Osteoblast (primary cell): ENCODE measurements at regions not wholly inside any gene's neighbourhood (a gene's known extent, or its start where the extent isn't known, plus 50 kb on each side); places are given as distances from the start of the nearest gene placed in this dataset.

Experiments
- DNase-seq: peaks from one replicate; pipeline ENCODE4 v3.0.0; 2011; ENCODE audit warnings: low spot score, mixed read lengths; ENCODE audit not compliant: insufficient read length; ENCODE audit errors: missing footprints
- H2AFZ ChIP-seq: 2 replicates; pipeline ENCODE4 v1.6.0; 2011; ENCODE audit warnings: mild to moderate bottlenecking, low read length
- H3K27ac ChIP-seq: 2 replicates; pipeline ENCODE4 v1.5.1; 2011; ENCODE audit warnings: mild to moderate bottlenecking, low read depth, low read length, moderate library complexity
- H3K27me3 ChIP-seq: 2 replicates; pipeline ENCODE4 v1.6.0; 2012; ENCODE audit warnings: mild to moderate bottlenecking, control low read depth, inconsistent platforms, low read length, moderate library complexity; ENCODE audit not compliant: insufficient read depth
- H3K36me3 ChIP-seq: 2 replicates; pipeline ENCODE4 v1.5.1; 2011; ENCODE audit warnings: mild to moderate bottlenecking, low read length, control low read depth, moderate library complexity; ENCODE audit not compliant: insufficient read depth
- H3K4me1 ChIP-seq: 2 replicates; pipeline ENCODE4 v1.5.1; 2011; ENCODE audit warnings: mild to moderate bottlenecking, low read length, control low read depth, moderate library complexity; ENCODE audit not compliant: insufficient read depth
- H3K4me2 ChIP-seq: 2 replicates; pipeline ENCODE4 v1.6.0; 2011; ENCODE audit warnings: mild to moderate bottlenecking, low read length; ENCODE audit not compliant: insufficient read depth
- H3K4me3 ChIP-seq: fragments of 200-600 bp; sonication (generic); 3 replicates; pipeline ENCODE4 v1.5.1; 2012; ENCODE audit warnings: mild to moderate bottlenecking, low read length, inconsistent platforms; ENCODE audit not compliant: insufficient read depth
- H3K79me2 ChIP-seq: 2 replicates; pipeline ENCODE4 v1.6.0; 2012; ENCODE audit warnings: mild to moderate bottlenecking, low read length, control low read depth, inconsistent platforms; ENCODE audit not compliant: insufficient read depth
- H3K9me3 ChIP-seq: 2 replicates; pipeline ENCODE4 v1.5.1; 2011; ENCODE audit warnings: low read depth, low read length, control low read depth
- H4K20me1 ChIP-seq: 2 replicates; pipeline ENCODE4 v1.6.0; 2012; ENCODE audit warnings: mild to moderate bottlenecking, low read length, control low read depth; ENCODE audit not compliant: insufficient read depth
- CTCF ChIP-seq: IDR thresholded peaks from 2 replicates; pipeline ENCODE4 v1.5.1; 2011; ENCODE audit warnings: mild to moderate bottlenecking, low read depth, low read length, moderate library complexity; ENCODE audit errors: extremely low read depth

- no peaks in the 10 kb centered on the region for H3K36me3 ChIP-seq
- no peaks in the 10 kb centered on the region for H4K20me1 ChIP-seq
- no peaks in the 10 kb centered on the region for H3K27me3 ChIP-seq
- H3K4me2 ChIP-seq, result no peak overlapping the region
- no peak overlapping the region for H3K4me3 ChIP-seq
- H3K27ac ChIP-seq, result no peak overlapping the region
- no peak overlapping the region for H2AFZ ChIP-seq
- no peak for DNase-seq
- H3K9me3 ChIP-seq, result no peaks in the 10 kb centered on the region
- TF ChIP-seq CTCF, result no peak
- no peaks in the 10 kb centered on the region for H3K4me1 ChIP-seq
- no peaks in the 10 kb centered on the region for H3K79me2 ChIP-seq
Measured at GRCh38 chr14:41385797-41386196, 220.9 kb upstream of the LRFN5 start.

- TF ChIP-seq CTCF, result no peak
Measured at GRCh38 chr14:41380017-41380416, 226.7 kb upstream of the LRFN5 start.

GRCh38 chr14:41378526-41378925 lies 228.2 kb upstream of the LRFN5 start:
- H3K4me1 ChIP-seq, result no peaks in the 10 kb centered on the region
- H3K27ac ChIP-seq, result no peak overlapping the region
- H3K4me2 ChIP-seq, result no peak overlapping the region
- H3K4me3 ChIP-seq, result no peak overlapping the region
- H2AFZ ChIP-seq, result no peak overlapping the region
- H3K79me2 ChIP-seq, result no peaks in the 10 kb centered on the region
- no peaks in the 10 kb centered on the region for H3K9me3 ChIP-seq
- no peaks in the 10 kb centered on the region for H4K20me1 ChIP-seq
- H3K36me3 ChIP-seq, result no peaks in the 10 kb centered on the region
- no peak for TF ChIP-seq CTCF
- H3K27me3 ChIP-seq, result no peaks in the 10 kb centered on the region
- no peak for DNase-seq

More at GRCh38 chr14:41380017-41380416, 226.7 kb upstream of the LRFN5 start:
- no peak for DNase-seq
- Histone ChIP-seq H3K36me3 (no peaks in the 10 kb centered on the region), H3K4me1 (no peaks in the 10 kb centered on the region), H3K27ac (no peak overlapping the region), H3K27me3 (no peaks in the 10 kb centered on the region), H3K9me3 (no peaks in the 10 kb centered on the region), H2AFZ (no peak overlapping the region), H3K4me3 (no peak overlapping the region), H3K4me2 (no peak overlapping the region), H4K20me1 (no peaks in the 10 kb centered on the region), H3K79me2 (no peaks in the 10 kb centered on the region)

GRCh38 chr14:41377932-41378331 lies 228.7 kb upstream of the LRFN5 start:
- H2AFZ ChIP-seq, result no peak overlapping the region
- H3K4me2 ChIP-seq, result no peak overlapping the region
- H3K4me3 ChIP-seq, result no peak overlapping the region
- H3K27me3 ChIP-seq, result no peaks in the 10 kb centered on the region
- H4K20me1 ChIP-seq, result no peaks in the 10 kb centered on the region
- H3K4me1 ChIP-seq, result no peaks in the 10 kb centered on the region
- no peaks in the 10 kb centered on the region for H3K79me2 ChIP-seq
- H3K9me3 ChIP-seq, result no peaks in the 10 kb centered on the region
- TF ChIP-seq CTCF, result no peak
- no peaks in the 10 kb centered on the region for H3K36me3 ChIP-seq
- H3K27ac ChIP-seq, result no peak overlapping the region
- DNase-seq, result no peak
